Ishikawa (cell line): ENCODE measurements at regions not wholly inside any gene's neighbourhood (a gene's known extent, or its start where the extent isn't known, plus 50 kb on each side); places are given as distances from the start of the nearest gene placed in this dataset.

Experiments used
- CEBPB ChIP-seq: IDR thresholded peaks from 2 replicates; pipeline ENCODE4 v1.6.1; 2012
- EGR1 ChIP-seq: IDR thresholded peaks from 2 replicates; pipeline ENCODE4 v1.6.1; 2012
- NFIC ChIP-seq: IDR thresholded peaks from 2 replicates; pipeline ENCODE4 v1.6.1; 2012
- TAF1 ChIP-seq: IDR thresholded peaks from 2 replicates; pipeline ENCODE4 v1.6.1; 2012; ENCODE audit warnings: low read depth, mild to moderate bottlenecking
- ZBTB7A ChIP-seq: IDR thresholded peaks from 2 replicates; pipeline ENCODE4 v1.6.1; 2012; ENCODE audit warnings: low read depth
- TF ChIP-seq, protein P1 (sequence below): IDR thresholded peaks from 2 replicates; pipeline ENCODE4 v1.6.1; 2012; ENCODE audit warnings: low read depth, mild to moderate bottlenecking
- TF ChIP-seq, protein P2 (sequence below): IDR thresholded peaks from 2 replicates; pipeline ENCODE4 v1.6.1; 2012

- TF ChIP-seq TAF1 (no peak), NFIC (no peak), ZBTB7A (no peak), EGR1 (no peak), CEBPB (no peak)
- TF ChIP-seq, protein P1, sequence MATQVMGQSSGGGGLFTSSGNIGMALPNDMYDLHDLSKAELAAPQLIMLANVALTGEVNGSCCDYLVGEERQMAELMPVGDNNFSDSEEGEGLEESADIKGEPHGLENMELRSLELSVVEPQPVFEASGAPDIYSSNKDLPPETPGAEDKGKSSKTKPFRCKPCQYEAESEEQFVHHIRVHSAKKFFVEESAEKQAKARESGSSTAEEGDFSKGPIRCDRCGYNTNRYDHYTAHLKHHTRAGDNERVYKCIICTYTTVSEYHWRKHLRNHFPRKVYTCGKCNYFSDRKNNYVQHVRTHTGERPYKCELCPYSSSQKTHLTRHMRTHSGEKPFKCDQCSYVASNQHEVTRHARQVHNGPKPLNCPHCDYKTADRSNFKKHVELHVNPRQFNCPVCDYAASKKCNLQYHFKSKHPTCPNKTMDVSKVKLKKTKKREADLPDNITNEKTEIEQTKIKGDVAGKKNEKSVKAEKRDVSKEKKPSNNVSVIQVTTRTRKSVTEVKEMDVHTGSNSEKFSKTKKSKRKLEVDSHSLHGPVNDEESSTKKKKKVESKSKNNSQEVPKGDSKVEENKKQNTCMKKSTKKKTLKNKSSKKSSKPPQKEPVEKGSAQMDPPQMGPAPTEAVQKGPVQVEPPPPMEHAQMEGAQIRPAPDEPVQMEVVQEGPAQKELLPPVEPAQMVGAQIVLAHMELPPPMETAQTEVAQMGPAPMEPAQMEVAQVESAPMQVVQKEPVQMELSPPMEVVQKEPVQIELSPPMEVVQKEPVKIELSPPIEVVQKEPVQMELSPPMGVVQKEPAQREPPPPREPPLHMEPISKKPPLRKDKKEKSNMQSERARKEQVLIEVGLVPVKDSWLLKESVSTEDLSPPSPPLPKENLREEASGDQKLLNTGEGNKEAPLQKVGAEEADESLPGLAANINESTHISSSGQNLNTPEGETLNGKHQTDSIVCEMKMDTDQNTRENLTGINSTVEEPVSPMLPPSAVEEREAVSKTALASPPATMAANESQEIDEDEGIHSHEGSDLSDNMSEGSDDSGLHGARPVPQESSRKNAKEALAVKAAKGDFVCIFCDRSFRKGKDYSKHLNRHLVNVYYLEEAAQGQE: no peak
- TF ChIP-seq, protein P2, sequence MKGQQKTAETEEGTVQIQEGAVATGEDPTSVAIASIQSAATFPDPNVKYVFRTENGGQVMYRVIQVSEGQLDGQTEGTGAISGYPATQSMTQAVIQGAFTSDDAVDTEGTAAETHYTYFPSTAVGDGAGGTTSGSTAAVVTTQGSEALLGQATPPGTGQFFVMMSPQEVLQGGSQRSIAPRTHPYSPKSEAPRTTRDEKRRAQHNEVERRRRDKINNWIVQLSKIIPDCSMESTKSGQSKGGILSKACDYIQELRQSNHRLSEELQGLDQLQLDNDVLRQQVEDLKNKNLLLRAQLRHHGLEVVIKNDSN: no peak
Measured at GRCh38 chr7:121500360-121501058, 104.4 kb upstream of the FAM3C start.
